Keratinocyte (primary cell): ENCODE measurements at regions not wholly inside any gene's neighbourhood (a gene's known extent, or its start where the extent isn't known, plus 50 kb on each side); places are given as distances from the start of the nearest gene placed in this dataset.

Source experiments
- DNase-seq: peaks from one replicate; pipeline ENCODE4 v3.0.0-alpha.2; 2011; ENCODE audit warnings: low read depth, missing footprints, low spot score
- FAIRE-seq: peaks from 2 replicates; lab custom pipeline; 2011; peaks lifted over from hg19 to GRCh38; lab: Jason Lieb, UNC
- H2AFZ ChIP-seq: 2 replicates; pipeline ENCODE4 v1.6.0; 2012; ENCODE audit warnings: low read length, control low read depth, inconsistent platforms; ENCODE audit not compliant: control insufficient read depth
- H3K27ac ChIP-seq: 2 replicates; pipeline ENCODE4 v1.5.1; 2011; ENCODE audit warnings: low read length; ENCODE audit not compliant: control insufficient read depth, insufficient read depth
- H3K27me3 ChIP-seq: 3 replicates; pipeline ENCODE4 v1.6.0; 2011; ENCODE audit warnings: low read length; ENCODE audit not compliant: control insufficient read depth, insufficient read depth; ENCODE audit errors: extremely low read depth
- H3K36me3 ChIP-seq, 2 experiments: 2 replicates in 1 of 2; 3 replicates in 1 of 2; pipeline ENCODE4 v1.5.1; 2011; ENCODE audit warnings: low read length in 2 of 2, mild to moderate bottlenecking in 1 of 2; ENCODE audit not compliant: control insufficient read depth in 2 of 2, insufficient read depth in 2 of 2; ENCODE audit errors: extremely low read depth in 1 of 2
- H3K4me1 ChIP-seq: 3 replicates; pipeline ENCODE4 v1.5.1; 2011; ENCODE audit warnings: low read length; ENCODE audit not compliant: control insufficient read depth, insufficient read depth; ENCODE audit errors: extremely low read depth
- H3K4me2 ChIP-seq: 3 replicates; pipeline ENCODE4 v1.6.0; 2011; ENCODE audit warnings: low read depth, low read length; ENCODE audit not compliant: control insufficient read depth, insufficient read depth; ENCODE audit errors: extremely low read depth
- H3K4me3 ChIP-seq, 3 experiments: fragments of 200-600 bp in 1 of 3; sonication (generic) in 1 of 3; 2 replicates in 2 of 3; 3 replicates in 1 of 3; pipeline ENCODE4 v1.5.1; 2011 to 2016; ENCODE audit warnings: low read length in 3 of 3, mild to moderate bottlenecking in 3 of 3, control low read depth in 2 of 3, inconsistent platforms in 1 of 3, low read depth in 1 of 3, mixed read lengths in 1 of 3, mixed run types in 1 of 3, moderate library complexity in 1 of 3; ENCODE audit not compliant: control insufficient read depth in 2 of 3, insufficient read depth in 2 of 3; ENCODE audit errors: extremely low read depth in 1 of 3
- H3K79me2 ChIP-seq: 2 replicates; pipeline ENCODE4 v1.6.0; 2012; ENCODE audit warnings: low read length; ENCODE audit not compliant: control insufficient read depth, insufficient read depth
- H3K9ac ChIP-seq: 3 replicates; pipeline ENCODE4 v1.6.0; 2011; ENCODE audit warnings: low read length; ENCODE audit not compliant: control insufficient read depth, insufficient read depth; ENCODE audit errors: extremely low read depth
- H3K9me1 ChIP-seq: 3 replicates; pipeline ENCODE4 v1.6.0; 2011; ENCODE audit warnings: low read length; ENCODE audit not compliant: control insufficient read depth, insufficient read depth; ENCODE audit errors: extremely low read depth
- H3K9me3 ChIP-seq: 2 replicates; pipeline ENCODE4 v1.5.1; 2012; ENCODE audit warnings: low read depth, low read length; ENCODE audit not compliant: control insufficient read depth
- H4K20me1 ChIP-seq: 3 replicates; pipeline ENCODE4 v1.6.0; 2011; ENCODE audit warnings: low read length; ENCODE audit not compliant: control insufficient read depth, insufficient read depth; ENCODE audit errors: extremely low read depth
- CTCF ChIP-seq, 3 experiments: IDR thresholded peaks in 1 of 3; conservative IDR thresholded peaks in 1 of 3; optimal IDR thresholded peaks in 1 of 3; 2 replicates in 2 of 3; 3 replicates in 1 of 3; pipeline versions ENCODE3 to v1.5.1; 2011; ENCODE audit warnings: low read length in 3 of 3, mild to moderate bottlenecking in 3 of 3, moderate library complexity in 2 of 3, control low read depth in 1 of 3, inconsistent platforms in 1 of 3; ENCODE audit not compliant: insufficient read depth in 2 of 3; ENCODE audit errors: extremely low read depth in 1 of 3
- EZH2 ChIP-seq: IDR thresholded peaks from one replicate; pipeline ENCODE4 v1.6.1; 2012; ENCODE audit warnings: inconsistent platforms, mild to moderate bottlenecking, low read length, moderate library complexity
- dilution Hi-C: fragments of 300-500 bp; cut with MboI; formaldehyde crosslinking; loops from one replicate; pipeline ENCODE4 v1.7.0; 2020; ENCODE audit warnings: low sequenced_read_pairs; ENCODE audit not compliant: extremely low pct_ligation_motif_present

- dilution Hi-C loops = no loop called here
- DNase-seq (no peak), FAIRE-seq (no peak)
- Histone ChIP-seq H4K20me1 (no peaks in the 10 kb centered on the region), H3K9me3 (no peaks in the 10 kb centered on the region), H3K9me1 (no peaks in the 10 kb centered on the region), H2AFZ (no peak overlapping the region), H3K79me2 (no peaks in the 10 kb centered on the region), H3K36me3 (no peaks in the 10 kb centered on the region), H3K4me1 (no peaks in the 10 kb centered on the region), H3K27ac (no peak overlapping the region), H3K4me3 (no peak overlapping the region), H3K27me3 (no peaks in the 10 kb centered on the region), H3K9ac (no peak overlapping the region), H3K4me2 (no peak overlapping the region)
- no peak for TF ChIP-seq CTCF (optimal IDR thresholded peaks at IDR 0.05 in 1 of 3, IDR thresholded peaks at IDR 0.05 in 1 of 3, conservative IDR thresholded peaks at IDR 0.05 in 1 of 3; ENCODE audit: extremely low read depth in 1 of 3, insufficient read depth in 2 of 3, low read length in 3 of 3)
- no peak for TF ChIP-seq EZH2
Measured at GRCh38 chr10:6866757-6867156, 286.7 kb upstream of the PRKCQ start.

GRCh38 chr10:6864142-6864541 is 284.1 kb upstream of the PRKCQ start:
- dilution Hi-C loops = no loop called here
- TF ChIP-seq CTCF (optimal IDR thresholded peaks at IDR 0.05 in 1 of 3, IDR thresholded peaks at IDR 0.05 in 1 of 3, conservative IDR thresholded peaks at IDR 0.05 in 1 of 3; ENCODE audit: extremely low read depth in 1 of 3, insufficient read depth in 2 of 3, low read length in 3 of 3) (no peak), EZH2 (no peak)

More at GRCh38 chr10:6864142-6864541, 284.1 kb upstream of the PRKCQ start:
- no peaks in the 10 kb centered on the region for H3K9me3 ChIP-seq
- no peaks in the 10 kb centered on the region for H3K9me1 ChIP-seq
- H3K27me3 ChIP-seq = no peaks in the 10 kb centered on the region
- H3K27ac ChIP-seq = no peak overlapping the region
- no peak overlapping the region for H3K4me3 ChIP-seq
- H3K79me2 ChIP-seq = no peaks in the 10 kb centered on the region
- H3K36me3 ChIP-seq = no peaks in the 10 kb centered on the region
- no peak overlapping the region for H3K9ac ChIP-seq
- no peak overlapping the region for H2AFZ ChIP-seq
- no peak overlapping the region for H3K4me2 ChIP-seq
- no peak for DNase-seq
- no peaks in the 10 kb centered on the region for H4K20me1 ChIP-seq
- peak; percentile 32 for FAIRE-seq
- H3K4me1 ChIP-seq = no peaks in the 10 kb centered on the region
